LNCAP (cell line): ENCODE measurements at regions not wholly inside any gene's neighbourhood (a gene's known extent, or its start where the extent isn't known, plus 50 kb on each side); places are given as distances from the start of the nearest gene placed in this dataset.

Experiments
- TF ChIP-seq, protein P1 (sequence below): fragments of 450-650 bp; IDR thresholded peaks from 2 replicates; pipeline ENCODE4 v1.5.1; 2017; ENCODE audit warnings: mild to moderate bottlenecking

DNA sequence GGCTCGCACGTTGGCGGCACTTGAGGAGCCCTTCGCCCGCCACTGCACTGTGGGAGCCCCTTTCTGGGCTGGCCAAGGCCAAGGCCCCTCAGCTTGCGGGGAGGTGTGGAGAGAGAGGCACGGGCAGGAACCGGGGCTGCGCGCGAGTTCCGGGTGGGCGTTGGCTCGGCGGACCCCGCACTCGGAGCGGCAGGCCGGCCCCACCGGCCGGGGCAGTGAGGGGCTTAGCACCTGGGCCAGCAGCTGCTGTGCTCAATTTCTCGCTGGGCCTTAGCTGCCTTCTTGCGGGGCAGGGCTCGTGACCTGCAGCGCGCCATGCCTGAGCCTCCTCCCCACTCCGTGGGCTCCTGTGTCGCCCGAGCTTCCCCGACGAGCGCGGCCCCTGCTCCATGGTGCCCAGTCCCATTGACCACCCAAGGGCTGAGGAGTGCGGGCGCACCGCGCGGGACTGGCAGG, 71.6 kb upstream of the CNTN1 start:
- TF ChIP-seq, protein P1, sequence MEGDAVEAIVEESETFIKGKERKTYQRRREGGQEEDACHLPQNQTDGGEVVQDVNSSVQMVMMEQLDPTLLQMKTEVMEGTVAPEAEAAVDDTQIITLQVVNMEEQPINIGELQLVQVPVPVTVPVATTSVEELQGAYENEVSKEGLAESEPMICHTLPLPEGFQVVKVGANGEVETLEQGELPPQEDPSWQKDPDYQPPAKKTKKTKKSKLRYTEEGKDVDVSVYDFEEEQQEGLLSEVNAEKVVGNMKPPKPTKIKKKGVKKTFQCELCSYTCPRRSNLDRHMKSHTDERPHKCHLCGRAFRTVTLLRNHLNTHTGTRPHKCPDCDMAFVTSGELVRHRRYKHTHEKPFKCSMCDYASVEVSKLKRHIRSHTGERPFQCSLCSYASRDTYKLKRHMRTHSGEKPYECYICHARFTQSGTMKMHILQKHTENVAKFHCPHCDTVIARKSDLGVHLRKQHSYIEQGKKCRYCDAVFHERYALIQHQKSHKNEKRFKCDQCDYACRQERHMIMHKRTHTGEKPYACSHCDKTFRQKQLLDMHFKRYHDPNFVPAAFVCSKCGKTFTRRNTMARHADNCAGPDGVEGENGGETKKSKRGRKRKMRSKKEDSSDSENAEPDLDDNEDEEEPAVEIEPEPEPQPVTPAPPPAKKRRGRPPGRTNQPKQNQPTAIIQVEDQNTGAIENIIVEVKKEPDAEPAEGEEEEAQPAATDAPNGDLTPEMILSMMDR, result no peak

DNA sequence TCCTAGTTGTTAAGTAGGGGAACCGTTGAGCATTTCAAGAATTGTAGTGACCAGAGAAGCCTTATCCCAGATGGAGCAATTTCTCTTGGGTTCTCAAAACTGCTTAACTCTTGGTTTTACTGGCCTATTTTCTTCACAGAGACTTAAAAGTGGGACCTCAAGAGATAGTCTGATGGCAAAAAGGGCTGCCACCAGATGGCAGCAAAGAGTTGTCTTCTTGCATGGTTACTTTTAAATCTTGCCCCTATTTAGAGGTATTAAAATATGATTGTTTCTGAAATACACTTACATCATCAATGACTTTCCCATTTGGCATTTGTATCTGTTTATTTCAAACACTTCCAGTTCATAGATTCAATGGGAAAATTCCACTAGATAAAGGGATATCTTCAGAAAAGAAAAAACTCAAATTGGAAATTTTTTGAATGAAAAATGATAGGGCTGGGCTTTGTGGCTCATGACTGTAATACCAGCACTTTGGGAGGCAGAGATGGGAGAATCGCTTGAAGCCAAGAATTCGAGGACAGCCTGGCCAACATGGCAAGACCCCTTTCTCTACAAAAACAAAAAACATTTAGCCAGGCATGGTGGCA, 69.9 kb upstream of the CNTN1 start:
- TF ChIP-seq, protein P1, result peak; percentile 82

DNA sequence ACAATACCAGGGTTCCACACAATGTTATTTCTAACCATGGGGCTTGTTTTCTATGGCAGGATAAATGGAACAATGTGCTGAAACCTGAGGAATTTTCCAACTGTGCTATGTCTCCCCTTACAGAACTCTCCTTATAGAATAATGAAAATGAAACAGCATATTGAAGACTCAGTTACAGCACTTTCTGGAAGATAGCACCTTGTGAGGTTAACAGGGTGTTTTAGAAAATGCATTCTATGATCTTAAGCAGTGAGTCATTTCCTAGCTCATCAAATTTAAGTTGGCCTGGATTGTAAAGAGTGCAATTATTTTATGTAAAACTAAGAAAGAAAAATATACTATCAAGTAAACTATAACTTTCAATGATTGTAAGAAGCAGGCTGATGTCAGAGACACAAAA, 60.1 kb upstream of the CNTN1 start:
- TF ChIP-seq, protein P1, result no peak

DNA sequence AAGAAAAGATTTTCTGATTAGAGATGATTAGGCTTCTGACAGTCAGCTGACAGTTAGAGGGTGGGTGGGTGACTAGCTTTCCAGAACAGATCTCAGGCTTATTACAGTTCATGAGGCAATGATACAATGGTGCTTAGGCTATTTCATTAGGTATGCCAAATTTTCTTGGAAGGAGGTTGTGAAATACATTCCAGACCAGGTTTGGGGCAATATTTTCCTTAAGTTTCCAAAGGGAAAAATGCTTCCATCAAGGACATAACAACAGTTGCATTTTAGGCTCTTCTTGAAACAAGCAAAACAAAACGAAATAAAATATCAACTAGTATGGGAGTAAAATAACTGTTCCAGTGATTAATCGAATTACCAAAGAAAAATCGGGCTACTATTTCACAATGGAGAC, 59.3 kb upstream of the CNTN1 start:
- TF ChIP-seq, protein P1, result no peak

DNA sequence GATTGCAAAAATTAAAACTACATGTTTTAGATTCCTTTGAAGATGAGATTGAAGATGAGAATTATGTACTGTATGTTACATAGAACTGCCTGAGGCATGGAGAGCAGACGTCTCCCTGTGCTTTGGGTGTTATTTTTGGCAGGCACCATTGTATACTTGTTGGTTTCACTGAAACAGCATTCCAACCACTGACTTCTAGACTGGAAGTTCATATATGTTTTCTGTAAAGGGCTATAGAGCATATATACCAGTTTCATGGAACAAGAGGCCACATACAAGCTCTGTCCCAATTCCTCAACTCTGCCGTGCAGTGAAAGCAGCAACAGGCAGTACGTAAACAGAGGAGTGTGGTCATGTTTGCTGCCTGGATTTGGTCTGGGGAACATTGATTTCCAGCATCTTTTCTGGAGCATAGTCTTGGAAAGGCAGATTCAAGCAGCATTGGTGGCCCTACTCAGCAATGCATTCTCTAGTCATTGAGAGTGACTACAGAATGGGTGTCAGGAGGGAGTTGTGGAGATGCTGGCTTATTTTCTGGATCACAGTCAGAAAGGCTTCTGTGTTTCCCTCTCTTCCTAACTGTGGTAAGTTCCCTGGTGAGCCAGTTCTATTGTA, 57.6 kb upstream of the CNTN1 start:
- TF ChIP-seq, protein P1, result no peak

DNA sequence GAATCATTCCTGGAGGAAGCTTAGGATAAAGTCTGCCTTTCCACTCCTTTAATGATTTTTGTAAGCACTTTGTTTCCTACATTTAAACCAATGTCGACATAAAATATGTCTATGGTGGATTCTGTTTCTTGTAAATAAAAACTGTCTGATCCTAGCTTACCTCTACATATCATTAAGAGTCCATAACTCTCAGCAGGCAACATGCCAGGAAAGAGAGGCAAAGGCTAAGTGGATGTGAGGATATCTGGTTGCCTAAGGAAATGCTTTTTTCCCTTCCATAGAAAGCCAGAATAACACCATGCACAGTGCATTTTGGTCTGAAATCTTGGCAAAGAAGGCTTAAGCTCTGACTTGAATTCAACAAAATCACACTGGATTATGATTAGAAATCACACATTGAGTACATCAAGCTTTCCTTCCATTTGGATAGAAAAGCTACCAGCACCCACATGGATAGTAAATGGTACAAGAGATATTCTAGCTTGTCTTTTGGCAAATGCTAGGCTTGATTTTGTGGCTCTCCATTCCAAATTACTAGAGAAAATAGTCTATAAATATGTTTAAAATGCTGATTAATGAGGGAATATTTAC, 57.0 kb upstream of the CNTN1 start:
- TF ChIP-seq, protein P1, result no peak
